ENCODE measurements at regions not wholly inside any gene's neighbourhood (a gene's known extent, or its start where the extent isn't known, plus 50 kb on each side); places are given as distances from the start of the nearest gene placed in this dataset.

GRCh38 chr13:34696741-34697140, 245.3 kb upstream of the NBEA start:
- TF ChIP-seq CTCF (IDR thresholded peaks at IDR 0.05; ENCODE audit: low read depth, low read length), result no peak
- no peak for TF ChIP-seq POLR2A (IDR thresholded peaks at IDR 0.05; ENCODE audit: extremely low read depth, insufficient read length)
- no peak for TF ChIP-seq MAX (IDR thresholded peaks at IDR 0.05; ENCODE audit: low read depth, low read length)
- TF ChIP-seq MYC (IDR thresholded peaks at IDR 0.05; ENCODE audit: low read depth, low read length), result no peak
